Erythroblast (primary cell): ENCODE measurements at regions not wholly inside any gene's neighbourhood (a gene's known extent, or its start where the extent isn't known, plus 50 kb on each side); places are given as distances from the start of the nearest gene placed in this dataset.
"Not testable (repeated sequence)": the region's sequence is repeated elsewhere in the genome, so short reads cannot be mapped to it uniquely, and the experiment has no call there.

Source experiments
- GATA1 ChIP-seq: IDR thresholded peaks from 2 replicates; pipeline ENCODE4 v1.6.1; 2011; ENCODE audit warnings: low read depth, mild to moderate bottlenecking, control low read depth, low read length, moderate library complexity
- POLR2A ChIP-seq: IDR thresholded peaks from 2 replicates; pipeline ENCODE4 v1.6.1; 2011; ENCODE audit warnings: mild to moderate bottlenecking, low read length

- TF ChIP-seq POLR2A, GATA1: not testable (repeated sequence)
Measured at GRCh38 chr5:90243848-90244247, 165.7 kb downstream of the CETN3 start.
